ENCODE measurements at regions not wholly inside any gene's neighbourhood (a gene's known extent, or its start where the extent isn't known, plus 50 kb on each side); places are given as distances from the start of the nearest gene placed in this dataset.

DNA sequence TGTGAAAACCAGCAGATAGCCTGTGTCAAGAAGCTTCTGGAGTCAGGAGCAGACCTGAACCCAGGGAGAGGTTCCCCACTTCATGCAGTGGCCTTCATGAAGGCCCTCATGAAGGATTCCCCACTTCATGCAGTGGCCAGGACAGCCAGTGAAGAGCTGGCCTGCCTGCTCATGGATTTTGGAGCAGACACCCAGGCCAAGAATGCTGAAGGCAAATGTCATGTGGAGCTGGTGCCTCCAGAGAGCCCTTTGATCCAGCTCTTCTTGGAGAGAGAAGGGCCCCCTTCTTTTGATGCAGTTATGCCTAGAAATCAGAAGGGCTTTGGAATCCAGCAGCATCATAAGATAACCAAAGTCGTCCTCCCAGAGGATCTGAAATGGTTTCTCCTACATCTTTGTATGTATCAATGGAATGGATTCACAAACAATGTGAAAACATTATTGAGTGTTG, 103.9 kb upstream of the CHD2 start (continued):
- no peak for TF ChIP-seq ZSCAN29 (CRISPR knock-in tag; conservative IDR thresholded peaks at IDR 0.05)
- TF ChIP-seq FIP1L1 (IDR thresholded peaks at IDR 0.05; ENCODE audit: borderline replicate concordance, insufficient read depth, low read depth, low read length): 0 out of 2 replicates have a peak, but pooled peaks have one; percentile 66
- TF ChIP-seq BCL6 (CRISPR knock-in tag; IDR thresholded peaks at IDR 0.05): peak; percentile 80
- TF ChIP-seq JUN (CRISPR knock-in tag; IDR thresholded peaks at IDR 0.05): no peak
- TF ChIP-seq KMT2B (CRISPR knock-in tag; IDR thresholded peaks at IDR 0.05): 0 out of 2 replicates have a peak, but pooled peaks have one; percentile 6
- no peak for TF ChIP-seq CAMTA2 (CRISPR knock-in tag; IDR thresholded peaks at IDR 0.05; ENCODE audit: borderline replicate concordance)
- no peak for TF ChIP-seq EP300 (IDR thresholded peaks at IDR 0.05; ENCODE audit: low read depth in 2 of 2, low read length in 2 of 2)
- 0 out of 2 replicates have a peak, but pooled peaks have one; percentile 10 for TF ChIP-seq EP300 (CRISPR knock-in tag; IDR thresholded peaks at IDR 0.05; ENCODE audit: borderline replicate concordance)
- TF ChIP-seq, protein P1, sequence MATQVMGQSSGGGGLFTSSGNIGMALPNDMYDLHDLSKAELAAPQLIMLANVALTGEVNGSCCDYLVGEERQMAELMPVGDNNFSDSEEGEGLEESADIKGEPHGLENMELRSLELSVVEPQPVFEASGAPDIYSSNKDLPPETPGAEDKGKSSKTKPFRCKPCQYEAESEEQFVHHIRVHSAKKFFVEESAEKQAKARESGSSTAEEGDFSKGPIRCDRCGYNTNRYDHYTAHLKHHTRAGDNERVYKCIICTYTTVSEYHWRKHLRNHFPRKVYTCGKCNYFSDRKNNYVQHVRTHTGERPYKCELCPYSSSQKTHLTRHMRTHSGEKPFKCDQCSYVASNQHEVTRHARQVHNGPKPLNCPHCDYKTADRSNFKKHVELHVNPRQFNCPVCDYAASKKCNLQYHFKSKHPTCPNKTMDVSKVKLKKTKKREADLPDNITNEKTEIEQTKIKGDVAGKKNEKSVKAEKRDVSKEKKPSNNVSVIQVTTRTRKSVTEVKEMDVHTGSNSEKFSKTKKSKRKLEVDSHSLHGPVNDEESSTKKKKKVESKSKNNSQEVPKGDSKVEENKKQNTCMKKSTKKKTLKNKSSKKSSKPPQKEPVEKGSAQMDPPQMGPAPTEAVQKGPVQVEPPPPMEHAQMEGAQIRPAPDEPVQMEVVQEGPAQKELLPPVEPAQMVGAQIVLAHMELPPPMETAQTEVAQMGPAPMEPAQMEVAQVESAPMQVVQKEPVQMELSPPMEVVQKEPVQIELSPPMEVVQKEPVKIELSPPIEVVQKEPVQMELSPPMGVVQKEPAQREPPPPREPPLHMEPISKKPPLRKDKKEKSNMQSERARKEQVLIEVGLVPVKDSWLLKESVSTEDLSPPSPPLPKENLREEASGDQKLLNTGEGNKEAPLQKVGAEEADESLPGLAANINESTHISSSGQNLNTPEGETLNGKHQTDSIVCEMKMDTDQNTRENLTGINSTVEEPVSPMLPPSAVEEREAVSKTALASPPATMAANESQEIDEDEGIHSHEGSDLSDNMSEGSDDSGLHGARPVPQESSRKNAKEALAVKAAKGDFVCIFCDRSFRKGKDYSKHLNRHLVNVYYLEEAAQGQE (IDR thresholded peaks at IDR 0.05; ENCODE audit: borderline replicate concordance in 1 of 2, low read depth in 1 of 2, low read length in 2 of 2): no peak
- TF ChIP-seq ZNF644 (CRISPR knock-in tag; IDR thresholded peaks at IDR 0.05; ENCODE audit: low read depth): 0 out of 2 replicates have a peak, but pooled peaks have one; percentile 11
